ENCODE measurements at regions not wholly inside any gene's neighbourhood (a gene's known extent, or its start where the extent isn't known, plus 50 kb on each side); places are given as distances from the start of the nearest gene placed in this dataset.

DNA sequence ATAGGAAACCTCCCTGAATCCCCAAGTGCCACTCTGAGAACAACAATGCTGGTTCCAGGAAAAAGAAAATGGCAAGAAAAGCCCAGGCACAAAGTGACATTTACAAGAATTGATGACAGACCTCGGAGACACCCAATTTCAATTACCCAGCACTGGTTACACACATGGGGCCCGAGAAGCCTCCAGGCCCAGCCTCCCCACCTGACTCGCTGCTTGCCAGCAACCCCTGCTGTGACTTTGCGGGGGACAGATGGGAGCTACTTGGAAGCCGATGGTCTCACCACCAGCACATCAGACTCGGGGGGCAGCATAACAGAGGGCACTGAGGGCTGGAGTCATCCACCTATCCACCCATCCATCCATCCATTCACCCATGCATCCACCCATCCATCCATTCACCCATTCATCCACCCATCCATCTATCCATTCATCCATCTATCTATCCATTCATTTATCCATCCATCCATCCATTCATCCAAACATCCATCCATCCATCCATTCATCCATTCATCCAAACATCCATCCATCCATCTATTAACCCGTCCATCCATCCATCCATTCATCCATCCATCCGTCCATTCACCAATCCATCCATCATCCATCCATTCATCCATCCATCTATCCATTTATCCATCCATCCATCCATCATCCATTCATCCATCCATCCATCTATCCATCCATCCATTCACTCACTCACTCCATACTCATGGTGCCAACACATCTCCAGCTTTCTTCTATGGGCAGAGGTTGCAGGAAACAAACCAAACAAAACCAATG is 567.6 kb downstream of the BRD1 start:
- TF ChIP-seq, protein P1, sequence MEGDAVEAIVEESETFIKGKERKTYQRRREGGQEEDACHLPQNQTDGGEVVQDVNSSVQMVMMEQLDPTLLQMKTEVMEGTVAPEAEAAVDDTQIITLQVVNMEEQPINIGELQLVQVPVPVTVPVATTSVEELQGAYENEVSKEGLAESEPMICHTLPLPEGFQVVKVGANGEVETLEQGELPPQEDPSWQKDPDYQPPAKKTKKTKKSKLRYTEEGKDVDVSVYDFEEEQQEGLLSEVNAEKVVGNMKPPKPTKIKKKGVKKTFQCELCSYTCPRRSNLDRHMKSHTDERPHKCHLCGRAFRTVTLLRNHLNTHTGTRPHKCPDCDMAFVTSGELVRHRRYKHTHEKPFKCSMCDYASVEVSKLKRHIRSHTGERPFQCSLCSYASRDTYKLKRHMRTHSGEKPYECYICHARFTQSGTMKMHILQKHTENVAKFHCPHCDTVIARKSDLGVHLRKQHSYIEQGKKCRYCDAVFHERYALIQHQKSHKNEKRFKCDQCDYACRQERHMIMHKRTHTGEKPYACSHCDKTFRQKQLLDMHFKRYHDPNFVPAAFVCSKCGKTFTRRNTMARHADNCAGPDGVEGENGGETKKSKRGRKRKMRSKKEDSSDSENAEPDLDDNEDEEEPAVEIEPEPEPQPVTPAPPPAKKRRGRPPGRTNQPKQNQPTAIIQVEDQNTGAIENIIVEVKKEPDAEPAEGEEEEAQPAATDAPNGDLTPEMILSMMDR (IDR thresholded peaks at IDR 0.05), result no peak
- TF ChIP-seq EZH2 (IDR thresholded peaks at IDR 0.05; ENCODE audit: borderline replicate concordance, insufficient read depth, low read depth, low read length, poor library complexity, severe bottlenecking), result no peak
